PFSK-1 (cell line): ENCODE measurements at regions not wholly inside any gene's neighbourhood (a gene's known extent, or its start where the extent isn't known, plus 50 kb on each side); places are given as distances from the start of the nearest gene placed in this dataset.

Experiments used
- FOXP2 ChIP-seq: optimal IDR thresholded peaks from 2 replicates; pipeline ENCODE3; 2011; ENCODE audit warnings: borderline replicate concordance, control low read depth, inconsistent platforms; ENCODE audit not compliant: insufficient read depth; ENCODE audit errors: extremely low read length, extremely low read depth
- POLR2AphosphoS5 ChIP-seq: IDR thresholded peaks from 2 replicates; pipeline ENCODE4 v1.6.1; 2012; ENCODE audit warnings: low read depth, mild to moderate bottlenecking, control low read depth, low read length, moderate library complexity
- REST ChIP-seq, 2 experiments: IDR thresholded peaks; 2 replicates each; pipeline versions ENCODE4 v1.6.1 to v1.8.0; 2011 to 2012; ENCODE audit warnings: low read depth in 2 of 2, low read length in 2 of 2, control low read depth in 1 of 2, inconsistent platforms in 1 of 2, mild to moderate bottlenecking in 1 of 2, moderate library complexity in 1 of 2; ENCODE audit not compliant: insufficient read depth in 1 of 2
- SIN3A ChIP-seq: IDR thresholded peaks from 2 replicates; pipeline ENCODE4 v1.6.1; 2012; ENCODE audit warnings: mild to moderate bottlenecking, low read length, moderate library complexity, borderline replicate concordance; ENCODE audit not compliant: insufficient read depth
- TAF1 ChIP-seq: IDR thresholded peaks from 2 replicates; pipeline ENCODE4 v1.6.1; 2012; ENCODE audit warnings: low read length, control low read depth, borderline replicate concordance; ENCODE audit not compliant: insufficient read depth

- no peak for TF ChIP-seq POLR2AphosphoS5
- no peak for TF ChIP-seq FOXP2
- TF ChIP-seq TAF1, result no peak
- TF ChIP-seq SIN3A, result no peak
- no peak for TF ChIP-seq REST (IDR thresholded peaks at IDR 0.05; ENCODE audit: insufficient read depth in 1 of 2, low read depth in 2 of 2, low read length in 2 of 2)
Observed at GRCh38 chr12:67562513-67563287, 85.8 kb upstream of the DYRK2 start.

- TF ChIP-seq FOXP2 (no peak), SIN3A (no peak), TAF1 (no peak), POLR2AphosphoS5 (no peak), REST (IDR thresholded peaks at IDR 0.05; ENCODE audit: insufficient read depth in 1 of 2, low read depth in 2 of 2, low read length in 2 of 2) (no peak)
Observed at GRCh38 chr12:67568055-67568454, 80.5 kb upstream of the DYRK2 start.

- TF ChIP-seq SIN3A (no peak), REST (IDR thresholded peaks at IDR 0.05; ENCODE audit: insufficient read depth in 1 of 2, low read depth in 2 of 2, low read length in 2 of 2) (no peak), TAF1 (no peak), FOXP2 (no peak), POLR2AphosphoS5 (no peak)
Observed at GRCh38 chr12:67572492-67572891, 76.1 kb upstream of the DYRK2 start.

- TF ChIP-seq FOXP2 (no peak), POLR2AphosphoS5 (no peak), REST (IDR thresholded peaks at IDR 0.05; ENCODE audit: insufficient read depth in 1 of 2, low read depth in 2 of 2, low read length in 2 of 2) (no peak), SIN3A (no peak), TAF1 (no peak)
Observed at GRCh38 chr12:67573566-67573965, 75.0 kb upstream of the DYRK2 start.
